IPS DF 4.7 (cell line): ENCODE measurements at regions not wholly inside any gene's neighbourhood (a gene's known extent, or its start where the extent isn't known, plus 50 kb on each side); places are given as distances from the start of the nearest gene placed in this dataset.
"Not testable (repeated sequence)": the region's sequence is repeated elsewhere in the genome, so short reads cannot be mapped to it uniquely, and the experiment has no call there.

Experiments
- DNase-seq: peaks from one replicate; pipeline ENCODE4 v3.0.0-alpha.2; 2013; ENCODE audit warnings: low spot score; ENCODE audit errors: extremely low read depth

GRCh38 chr13:37168926-37169325, 63.5 kb upstream of the CSNK1A1L start:
- DNase-seq, result no peak

- DNase-seq, result no peak
Measured at GRCh38 chr13:37168151-37168550, 62.7 kb upstream of the CSNK1A1L start.

GRCh38 chr13:37164635-37165034, 59.2 kb upstream of the CSNK1A1L start:
- no peak for DNase-seq

GRCh38 chr13:37163641-37164265, 58.3 kb upstream of the CSNK1A1L start:
- DNase-seq, result no peak

- no peak for DNase-seq
Measured at GRCh38 chr13:37158481-37158880, 53.0 kb upstream of the CSNK1A1L start.

GRCh38 chr13:37155613-37156097, 50.2 kb upstream of the CSNK1A1L start:
- not testable (repeated sequence) for DNase-seq
